ENCODE measurements at regions not wholly inside any gene's neighbourhood (a gene's known extent, or its start where the extent isn't known, plus 50 kb on each side); places are given as distances from the start of the nearest gene placed in this dataset.

DNA sequence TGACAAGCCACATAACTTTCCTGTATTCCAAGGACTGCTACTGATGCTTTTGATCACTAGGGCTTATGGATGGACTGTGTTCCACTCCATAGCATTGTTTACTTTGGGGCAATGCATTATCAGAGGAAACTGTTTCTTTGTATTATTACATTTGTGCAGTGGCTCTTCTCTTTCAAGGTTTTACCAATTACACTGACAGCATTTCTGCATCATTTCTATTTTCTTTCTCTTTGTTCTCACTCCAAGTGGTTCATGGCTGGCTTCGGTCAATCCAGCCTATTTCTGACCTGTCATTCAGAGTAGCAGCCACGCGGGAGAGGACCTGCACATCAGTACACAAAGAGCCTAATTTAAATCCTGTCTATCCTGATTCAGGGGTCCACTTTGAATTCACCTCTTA lies 711.0 kb downstream of the TLE4 start (continued):
- no peak for TF ChIP-seq TEAD4 (IDR thresholded peaks at IDR 0.05; ENCODE audit: low read depth, low read length)
- TF ChIP-seq YY1 (IDR thresholded peaks at IDR 0.05; ENCODE audit: low read depth, low read length): no peak
- TF ChIP-seq CHD1 (IDR thresholded peaks at IDR 0.05; ENCODE audit: low read depth, low read length): no peak
- no peak for TF ChIP-seq SIRT6 (IDR thresholded peaks at IDR 0.05; ENCODE audit: low read length)
- TF ChIP-seq RFX5 (IDR thresholded peaks at IDR 0.05; ENCODE audit: borderline replicate concordance, low read depth, low read length): no peak
- TF ChIP-seq SIX5 (IDR thresholded peaks at IDR 0.05; ENCODE audit: low read depth, low read length): no peak
- no peak for TF ChIP-seq RXRA (IDR thresholded peaks at IDR 0.05; ENCODE audit: insufficient read depth, low read depth, low read length)
- no peak for TF ChIP-seq EP300 (IDR thresholded peaks at IDR 0.05; ENCODE audit: borderline replicate concordance in 1 of 2, low read depth in 2 of 2, low read length in 2 of 2)
- no peak for TF ChIP-seq NRF1 (IDR thresholded peaks at IDR 0.05; ENCODE audit: low read depth, low read length)
